ENCODE measurements at regions not wholly inside any gene's neighbourhood (a gene's known extent, or its start where the extent isn't known, plus 50 kb on each side); places are given as distances from the start of the nearest gene placed in this dataset.

GRCh38 chr3:130627882-130628281, 110.9 kb downstream of the COL6A6 start:
- TF ChIP-seq EZH2 (IDR thresholded peaks at IDR 0.05) (no peak), POLR2AphosphoS5 (IDR thresholded peaks at IDR 0.05; ENCODE audit: borderline replicate concordance, low read depth, low read length) (no peak), FOXP2 (optimal IDR thresholded peaks at IDR 0.05; ENCODE audit: control extremely low read depth, extremely low read length, insufficient read depth) (no peak)
